Germinal center (tissue), 1 donor: ENCODE measurements at regions not wholly inside any gene's neighbourhood (a gene's known extent, or its start where the extent isn't known, plus 50 kb on each side); places are given as distances from the start of the nearest gene placed in this dataset.

Experiments
- DNase-seq: peaks from one replicate; pipeline ENCODE4 v3.0.0; 2012; ENCODE audit warnings: mixed read lengths, low spot score

DNA sequence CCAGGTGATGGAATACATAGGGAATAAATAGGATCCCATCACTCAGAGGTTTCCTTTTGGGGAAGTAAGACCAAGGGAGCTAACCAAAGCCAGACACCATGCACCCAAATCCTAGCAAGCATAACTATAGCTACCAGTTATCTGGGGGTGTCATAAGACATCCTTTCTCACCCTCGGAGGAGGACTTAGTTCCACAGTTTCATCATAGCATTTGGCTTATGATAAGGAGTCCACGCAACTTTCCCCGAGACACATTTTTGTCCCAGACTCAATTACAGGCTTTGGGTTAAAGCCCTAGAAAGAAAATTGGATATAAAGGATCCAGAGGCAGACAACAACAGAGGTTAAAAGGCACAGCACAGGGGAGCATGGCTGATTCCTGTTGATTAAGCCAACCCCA lies 442.9 kb downstream of the HTR7 start:
- DNase-seq = no peak

GRCh38 chr10:90417029-90417428 lies 440.8 kb downstream of the HTR7 start:
- DNase-seq = no peak

DNA sequence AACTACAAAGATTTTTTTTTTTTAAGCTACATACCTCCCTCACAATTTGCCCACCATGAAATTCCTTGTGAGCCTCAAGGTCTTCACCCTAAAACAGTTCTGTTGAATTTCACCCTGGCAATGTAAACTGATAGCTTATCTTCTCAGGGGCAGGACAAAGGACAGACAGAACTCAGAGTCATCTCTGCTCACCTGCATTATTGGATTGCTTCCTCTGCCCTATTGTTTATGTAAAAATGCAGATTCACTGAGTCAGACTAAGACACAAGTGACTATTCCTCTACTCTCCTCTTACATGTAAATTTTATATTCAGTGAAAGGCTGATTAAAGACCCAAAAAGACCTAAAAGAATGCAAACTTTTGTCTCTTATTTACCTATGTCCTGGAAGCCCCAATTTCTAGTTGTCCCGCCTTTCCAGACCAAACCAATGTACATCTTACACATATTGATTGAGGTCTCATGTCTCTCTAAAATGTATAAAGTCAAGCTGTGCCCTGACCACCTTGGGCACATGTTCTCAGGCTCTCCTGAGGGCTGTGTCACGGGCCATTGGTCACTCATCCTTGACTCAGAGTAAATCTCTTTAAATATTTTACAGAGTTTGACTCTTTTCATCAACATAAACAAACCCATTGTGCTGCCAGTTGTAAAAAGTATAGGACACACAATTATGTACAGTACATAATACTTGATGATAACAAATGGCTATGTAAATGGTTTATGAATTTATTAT lies 440.2 kb downstream of the HTR7 start:
- DNase-seq = no peak

GRCh38 chr10:90418869-90419652 lies 438.8 kb downstream of the HTR7 start:
- DNase-seq = no peak

- DNase-seq = no peak
Measured at GRCh38 chr10:90420637-90421318, 437.1 kb downstream of the HTR7 start.

- no peak for DNase-seq
Measured at GRCh38 chr10:90421874-90422273, 436.0 kb downstream of the HTR7 start.

- no peak for DNase-seq
Measured at GRCh38 chr10:90424730-90425129, 433.1 kb downstream of the HTR7 start.

GRCh38 chr10:90430186-90430585 lies 427.7 kb downstream of the HTR7 start:
- no peak for DNase-seq

- DNase-seq = no peak
Measured at GRCh38 chr10:90432866-90433265, 425.0 kb downstream of the HTR7 start.

DNA sequence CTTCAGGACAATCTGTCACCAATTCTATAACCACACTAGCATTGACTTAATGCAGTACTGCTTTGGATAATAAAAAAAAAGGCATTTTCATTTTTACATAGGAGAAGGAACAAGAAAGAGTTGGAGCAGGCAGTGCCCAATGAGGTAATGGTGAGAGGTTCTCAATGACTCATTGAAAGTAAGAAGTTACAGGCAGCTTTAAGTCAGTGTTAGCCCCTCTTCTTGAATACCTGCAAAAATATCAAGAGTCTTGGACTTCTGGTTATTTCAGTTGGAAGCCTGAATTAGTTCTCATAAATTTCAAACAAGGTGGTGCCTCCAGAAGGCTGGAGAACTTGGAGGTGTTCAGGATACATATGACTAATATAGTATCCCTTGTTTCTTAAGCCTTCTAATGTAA lies 422.5 kb downstream of the HTR7 start:
- no peak for DNase-seq

- no peak for DNase-seq
Measured at GRCh38 chr10:90437452-90437851, 420.4 kb downstream of the HTR7 start.

- DNase-seq = no peak
Measured at GRCh38 chr10:90440870-90441269, 417.0 kb downstream of the HTR7 start.

- no peak for DNase-seq
Measured at GRCh38 chr10:90443342-90443741, 414.5 kb downstream of the HTR7 start.

GRCh38 chr10:90447831-90448230 lies 410.0 kb downstream of the HTR7 start:
- no peak for DNase-seq

GRCh38 chr10:90450797-90451196 lies 407.0 kb downstream of the HTR7 start:
- DNase-seq = no peak

DNA sequence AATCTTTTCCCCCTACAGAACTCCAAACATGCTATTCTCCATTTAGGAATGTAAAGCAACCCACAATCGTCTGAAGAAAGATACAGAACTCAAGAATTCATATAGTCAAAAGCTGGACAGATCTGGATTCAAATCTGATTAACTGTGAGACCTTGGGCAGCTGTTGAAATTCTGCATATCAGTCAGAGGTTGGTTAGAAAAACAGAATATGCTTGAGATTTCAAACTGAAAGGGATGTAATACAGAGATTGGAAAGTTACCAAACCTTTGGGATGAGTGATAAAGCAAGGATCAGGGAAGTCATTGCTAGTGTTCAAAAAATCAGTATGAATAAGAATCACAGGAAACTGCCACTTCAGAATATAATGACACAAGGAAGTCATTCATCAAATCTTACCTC lies 406.6 kb downstream of the HTR7 start:
- DNase-seq = no peak

DNA sequence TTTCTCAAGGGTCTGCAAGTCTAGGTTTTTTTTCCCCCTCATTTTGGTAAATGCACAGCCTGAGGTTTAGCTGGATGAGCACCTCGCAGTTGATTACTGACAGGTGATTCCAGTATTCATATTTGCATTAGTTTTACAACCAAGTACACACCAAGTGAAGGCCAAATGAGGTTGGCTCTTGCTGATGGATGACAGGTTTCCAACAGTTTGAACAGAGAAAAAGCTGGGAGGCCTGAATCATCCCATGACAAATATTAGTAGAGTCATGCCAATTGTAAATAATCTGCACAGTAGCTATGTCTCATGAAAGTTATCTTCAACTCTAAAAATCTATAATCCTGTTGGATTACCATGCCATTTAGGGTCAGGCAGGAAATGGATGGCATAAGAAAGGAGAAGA lies 399.8 kb downstream of the HTR7 start:
- DNase-seq = no peak

DNA sequence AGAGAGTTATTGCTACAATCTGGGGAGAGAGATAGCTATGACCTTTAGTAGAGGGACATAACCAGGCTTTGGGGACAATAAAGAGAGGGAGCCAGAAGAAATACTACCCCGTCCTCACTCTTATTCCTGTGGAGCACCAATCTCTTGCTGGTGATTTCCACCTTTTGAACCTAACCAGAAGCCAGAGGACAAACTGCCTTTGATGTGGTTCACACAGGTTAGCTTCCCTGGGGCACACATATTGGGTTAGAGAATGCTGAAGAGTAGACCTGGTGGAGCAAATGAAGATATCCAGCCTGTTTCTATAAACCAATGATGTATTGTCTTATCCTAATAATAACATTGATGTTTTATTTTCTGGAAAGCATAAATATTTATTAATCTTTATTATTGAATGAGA lies 399.3 kb downstream of the HTR7 start:
- DNase-seq = no peak

- no peak for DNase-seq
Measured at GRCh38 chr10:90461437-90462155, 396.2 kb downstream of the HTR7 start.

- no peak for DNase-seq
Measured at GRCh38 chr10:90462749-90463470, 394.9 kb downstream of the HTR7 start.

DNA sequence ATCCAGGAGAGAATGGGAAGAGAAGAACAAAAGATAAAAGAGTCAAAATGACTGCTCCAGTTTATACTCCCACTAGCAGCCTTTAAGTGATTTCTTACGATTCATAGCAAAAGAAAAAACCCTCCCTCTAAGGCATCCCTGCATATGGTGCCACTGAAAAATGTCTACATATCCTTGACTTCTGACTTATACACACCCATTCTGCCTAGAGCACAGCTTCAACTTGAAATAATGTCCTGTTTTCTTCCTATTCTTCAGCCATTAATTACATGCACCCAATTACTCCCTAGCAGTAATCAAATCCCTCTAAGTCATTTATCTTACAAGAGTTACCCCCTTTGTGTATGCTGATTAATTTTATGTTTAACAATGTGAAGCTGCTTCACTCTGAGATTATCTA lies 393.5 kb downstream of the HTR7 start:
- no peak for DNase-seq

GRCh38 chr10:90470966-90471365 lies 386.9 kb downstream of the HTR7 start:
- DNase-seq = no peak
